Inflammatory macrophage (primary cell): ENCODE measurements at regions not wholly inside any gene's neighbourhood (a gene's known extent, or its start where the extent isn't known, plus 50 kb on each side); places are given as distances from the start of the nearest gene placed in this dataset.

Experiments used
- DNase-seq, 2 donors: peaks; one replicate each; pipeline ENCODE4 v3.0.0-alpha.2; 2020 to 2022

GRCh38 chr10:121661451-121661851 lies 63.2 kb upstream of the FGFR2 start:
- no peak for DNase-seq

GRCh38 chr10:121659236-121659635 lies 61.0 kb upstream of the FGFR2 start:
- no peak for DNase-seq

GRCh38 chr10:121658611-121659010 lies 60.4 kb upstream of the FGFR2 start:
- DNase-seq = no peak

GRCh38 chr10:121658111-121658510 lies 59.9 kb upstream of the FGFR2 start:
- no peak for DNase-seq

- no peak for DNase-seq
These were observed 57.3 kb upstream of the FGFR2 start for GRCh38 chr10:121655254-121656144.

- no peak for DNase-seq
These were observed 55.8 kb upstream of the FGFR2 start for GRCh38 chr10:121654021-121654545.

- DNase-seq = no peak
These were observed 55.4 kb upstream of the FGFR2 start for GRCh38 chr10:121653608-121654007.

- DNase-seq = no peak
These were observed 50.2 kb upstream of the FGFR2 start for GRCh38 chr10:121648493-121648892.

GRCh38 chr10:121648059-121648458 lies 49.8 kb upstream of the FGFR2 start:
- DNase-seq = no peak
